GM18520 (cell line): ENCODE measurements at regions not wholly inside any gene's neighbourhood (a gene's known extent, or its start where the extent isn't known, plus 50 kb on each side); places are given as distances from the start of the nearest gene placed in this dataset.

Experiments
- ATAC-seq: cut with Tn5 transposase; IDR thresholded peaks from one replicate; pipeline ENCODE4 v1.9.1; 2021; ENCODE audit not compliant: unreplicated experiment

DNA sequence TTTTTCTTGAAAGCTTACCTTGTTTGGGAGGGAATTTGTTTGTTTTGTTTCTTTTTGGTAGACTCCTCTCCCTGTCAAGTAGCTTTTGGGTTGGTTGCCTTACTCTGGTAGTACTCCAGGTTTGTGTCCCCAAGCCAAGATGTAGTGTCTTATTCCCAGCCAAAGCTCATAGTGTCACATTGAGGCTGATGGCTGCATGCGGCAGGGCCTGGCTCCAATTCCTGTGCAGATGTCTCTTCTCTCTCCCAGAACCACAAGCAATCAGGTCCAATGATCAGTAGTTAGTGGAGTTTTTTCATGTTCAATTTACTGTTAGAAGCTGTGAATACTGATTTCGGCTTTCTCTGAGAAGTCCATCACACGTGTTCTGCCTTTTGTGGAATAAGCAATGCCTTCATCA lies 221.1 kb upstream of the THBS1 start:
- no peak for ATAC-seq

DNA sequence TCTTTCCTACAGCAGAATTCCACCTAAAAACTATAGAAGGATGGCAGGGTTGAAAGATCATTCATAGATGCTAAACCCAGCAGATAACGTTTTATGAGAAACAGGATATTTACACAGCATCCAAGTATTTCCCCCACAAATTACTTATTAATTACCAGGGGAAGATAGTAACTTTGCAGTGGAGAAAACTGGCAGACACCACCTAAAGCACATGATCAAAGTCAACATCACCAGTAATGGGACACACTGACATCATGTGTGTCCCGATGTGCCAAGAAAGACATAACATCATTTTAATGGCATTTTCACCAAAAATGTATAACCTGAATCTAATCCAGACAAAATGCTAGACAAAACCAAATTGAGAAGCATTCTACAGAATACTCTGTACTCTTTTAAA lies 220.4 kb upstream of the THBS1 start:
- no peak for ATAC-seq

DNA sequence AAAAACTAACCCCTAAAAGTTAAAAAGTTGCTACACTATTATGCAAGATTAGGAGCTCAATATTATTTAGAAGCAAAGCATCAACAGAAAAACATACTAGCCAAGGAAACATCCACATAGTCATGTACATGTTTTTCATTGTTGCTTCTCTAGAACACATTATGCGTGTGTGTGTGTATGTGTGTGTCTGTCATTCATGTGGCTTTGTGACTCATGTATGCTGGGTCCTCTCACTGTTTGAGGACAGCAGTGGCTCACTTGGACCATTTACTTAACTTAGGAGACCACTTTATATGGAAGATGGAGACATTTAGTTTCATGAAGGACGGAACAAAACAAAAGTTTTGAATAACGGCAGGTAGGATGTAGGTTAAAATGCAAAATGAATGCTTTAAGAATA lies 219.4 kb upstream of the THBS1 start:
- ATAC-seq: no peak

DNA sequence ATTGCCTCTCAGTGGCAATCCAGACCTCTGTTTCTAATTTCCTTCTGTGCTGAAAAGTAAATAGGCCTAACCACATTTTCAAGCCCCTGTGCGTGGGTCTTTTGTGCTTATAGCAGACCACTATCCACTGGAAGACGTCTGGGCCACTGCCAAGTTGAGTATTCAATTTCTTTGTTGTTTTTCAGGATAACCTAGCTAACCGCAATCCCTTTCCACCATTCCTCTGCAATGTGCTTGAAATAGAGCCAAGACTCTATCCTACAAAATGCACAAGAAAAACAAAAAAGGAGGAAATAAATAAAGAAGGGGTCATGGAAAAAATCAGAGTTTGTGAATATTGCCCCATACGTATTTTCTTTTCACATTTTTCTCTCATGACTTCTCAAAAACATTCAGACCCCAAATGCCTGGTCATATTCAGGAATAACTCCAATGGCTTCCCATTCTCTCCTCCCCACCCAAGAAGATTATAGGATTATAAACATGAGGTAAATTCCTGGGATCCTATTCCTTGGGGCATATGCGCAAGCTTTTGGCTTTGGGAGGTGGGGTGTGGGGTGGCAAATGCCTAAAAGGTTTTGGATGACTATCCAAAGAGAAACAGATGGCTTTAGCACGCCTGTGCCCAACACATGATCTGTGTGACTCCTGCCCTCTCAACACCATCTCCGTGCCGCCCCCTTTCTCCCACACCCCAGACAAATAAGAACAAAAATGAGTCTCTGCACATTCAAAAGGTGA lies 217.9 kb upstream of the THBS1 start:
- no peak for ATAC-seq

DNA sequence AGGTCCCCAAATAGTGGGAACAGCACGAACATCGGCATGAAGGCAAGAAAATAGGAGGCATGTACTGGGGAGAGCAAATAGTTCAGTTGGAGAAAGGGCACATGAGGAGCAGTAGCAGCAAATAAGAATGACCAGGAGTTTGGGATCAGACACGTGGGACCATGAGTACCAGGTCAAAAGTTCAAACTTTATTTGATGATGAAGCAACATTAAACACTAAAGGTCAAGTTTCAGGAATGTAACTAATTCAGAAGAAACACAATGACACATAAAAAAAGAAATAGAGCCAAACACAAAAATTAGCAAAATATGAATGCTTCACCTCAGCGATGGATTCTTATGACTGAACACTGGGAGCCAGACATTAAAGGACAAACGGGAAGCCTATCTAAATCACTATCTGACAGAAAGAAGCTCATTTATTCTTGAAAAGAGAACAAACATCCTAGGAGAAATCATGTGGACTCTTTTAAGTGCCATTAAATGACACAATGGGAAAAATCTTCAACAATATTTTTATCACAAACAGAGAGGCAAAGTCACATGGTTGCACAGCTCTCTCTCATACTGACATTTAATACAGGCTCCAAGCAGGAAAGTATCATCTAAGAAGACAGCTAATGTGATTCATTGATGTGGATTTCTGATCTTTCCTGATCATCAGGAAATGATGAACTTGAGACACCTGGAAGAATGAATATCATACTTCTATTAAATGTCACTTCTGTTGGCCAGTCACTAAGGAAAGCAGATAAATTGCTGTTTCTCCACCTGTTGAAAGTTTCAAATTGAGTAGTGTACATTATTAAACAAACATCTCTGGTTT lies 216.9 kb upstream of the THBS1 start:
- ATAC-seq: no peak

DNA sequence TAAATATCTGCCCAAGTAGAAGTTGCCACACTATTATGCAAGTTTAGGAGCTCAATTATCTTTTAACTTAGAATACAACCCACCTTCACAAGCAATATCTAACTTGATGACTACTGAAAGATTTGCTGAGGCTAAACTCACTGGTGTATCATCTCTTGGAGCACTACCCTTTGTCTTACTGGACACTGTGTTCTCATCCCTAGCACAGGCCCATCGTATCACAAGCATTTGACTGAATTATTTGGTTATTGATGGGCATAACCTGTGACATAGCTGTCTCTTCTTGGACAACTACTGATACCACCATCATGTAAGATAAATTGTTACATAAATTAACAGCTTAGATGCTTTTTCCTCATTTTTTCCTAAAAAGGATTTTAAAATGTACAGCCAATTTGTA lies 216.2 kb upstream of the THBS1 start:
- no peak for ATAC-seq

DNA sequence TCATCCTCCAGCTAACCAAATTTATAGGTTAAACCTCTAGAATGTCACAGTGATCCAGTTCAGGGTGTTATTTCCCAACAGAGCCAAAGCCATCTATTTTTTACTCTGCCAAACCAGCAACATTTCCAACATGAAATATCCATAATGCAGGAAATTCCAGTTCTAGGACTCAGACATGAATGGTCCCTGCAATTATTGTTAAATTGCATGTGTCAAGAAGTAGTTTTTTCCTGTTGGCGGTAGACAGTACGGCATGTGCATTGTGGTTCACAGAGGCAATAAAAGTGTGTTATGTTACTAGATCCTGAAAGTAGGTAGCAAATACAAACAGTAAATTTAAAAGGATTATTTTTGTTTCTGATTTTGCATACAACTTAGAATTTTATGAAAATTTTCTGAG lies 215.7 kb upstream of the THBS1 start:
- no peak for ATAC-seq

DNA sequence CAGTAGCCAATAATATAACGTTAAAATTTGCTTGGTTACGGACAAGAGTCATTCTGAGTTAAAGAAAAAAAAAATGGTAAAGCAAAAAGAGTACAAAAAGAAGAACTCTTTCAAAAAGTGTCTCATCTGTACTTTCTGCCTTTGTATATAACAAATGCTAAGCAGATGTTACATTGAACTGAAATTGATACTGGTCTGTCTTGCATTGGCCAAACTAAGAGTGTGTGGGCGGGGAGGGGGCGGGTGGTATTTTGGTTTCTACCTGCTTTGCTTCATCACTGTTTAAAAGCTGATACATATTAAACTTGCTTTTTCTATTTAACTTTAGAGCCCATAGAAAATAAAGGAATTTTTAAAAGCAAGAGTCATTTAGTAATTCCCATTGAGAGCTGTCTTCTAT lies 215.0 kb upstream of the THBS1 start:
- no peak for ATAC-seq

DNA sequence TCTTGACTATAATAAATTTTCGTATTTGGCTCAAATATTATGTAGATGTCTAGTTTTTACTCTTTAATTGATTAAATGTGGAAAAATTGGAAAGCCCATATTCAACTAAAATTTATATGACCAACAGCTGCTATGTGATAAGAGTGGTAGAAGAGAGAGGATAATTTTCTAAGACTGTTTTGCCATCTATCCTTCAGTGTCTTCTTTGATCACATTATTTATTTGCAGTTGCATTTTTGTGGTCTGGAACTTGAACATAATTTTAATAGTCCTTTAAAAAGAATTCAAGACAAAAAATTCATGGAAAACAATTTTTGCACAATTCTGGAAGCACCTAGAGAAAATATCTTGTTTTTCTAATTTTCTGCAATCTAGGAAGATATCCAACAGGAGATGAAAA lies 213.3 kb upstream of the THBS1 start:
- ATAC-seq: no peak

DNA sequence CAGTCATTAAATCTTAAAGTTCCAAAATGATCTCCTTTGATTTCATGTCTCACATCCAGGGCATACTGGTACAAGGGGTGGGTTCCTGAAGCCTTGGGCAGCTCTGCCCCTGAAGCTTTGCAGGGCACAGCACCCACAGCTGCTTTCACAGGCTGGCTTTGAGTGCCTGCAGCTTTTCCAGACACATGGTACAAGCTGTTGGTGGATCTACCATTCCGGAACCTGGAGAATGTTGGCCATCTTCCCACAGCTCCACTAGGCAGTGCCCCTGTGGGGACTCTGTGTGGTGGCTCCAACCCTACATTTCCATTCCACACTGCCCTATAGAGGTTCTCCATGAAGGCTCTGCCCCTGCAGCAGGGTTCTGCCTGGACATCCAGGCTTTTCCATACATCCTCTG lies 211.1 kb upstream of the THBS1 start:
- ATAC-seq: no peak

DNA sequence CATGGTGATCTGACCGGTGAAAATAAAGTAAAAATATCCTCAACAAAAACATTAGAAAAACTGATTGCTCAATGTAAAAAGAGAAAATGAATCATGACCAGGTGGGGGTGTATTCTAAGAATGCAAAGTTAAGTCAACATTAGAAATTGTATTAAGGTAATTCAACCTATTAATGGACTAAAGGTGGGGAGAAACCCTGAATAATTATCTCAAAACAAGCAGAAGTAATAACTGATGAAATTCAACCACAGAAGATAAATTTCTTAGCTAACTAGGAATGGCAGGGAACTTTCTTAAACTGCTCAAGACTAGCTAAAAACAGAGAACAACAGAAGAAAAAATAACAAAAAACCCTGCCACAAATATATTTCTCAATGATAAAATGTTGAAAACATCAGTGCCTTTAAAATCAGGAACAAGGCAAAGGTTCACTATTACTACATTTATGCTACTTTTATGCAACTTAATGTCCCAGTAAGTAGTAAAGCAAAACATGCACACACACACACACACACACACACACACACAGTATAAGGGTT lies 204.4 kb upstream of the THBS1 start:
- no peak for ATAC-seq

DNA sequence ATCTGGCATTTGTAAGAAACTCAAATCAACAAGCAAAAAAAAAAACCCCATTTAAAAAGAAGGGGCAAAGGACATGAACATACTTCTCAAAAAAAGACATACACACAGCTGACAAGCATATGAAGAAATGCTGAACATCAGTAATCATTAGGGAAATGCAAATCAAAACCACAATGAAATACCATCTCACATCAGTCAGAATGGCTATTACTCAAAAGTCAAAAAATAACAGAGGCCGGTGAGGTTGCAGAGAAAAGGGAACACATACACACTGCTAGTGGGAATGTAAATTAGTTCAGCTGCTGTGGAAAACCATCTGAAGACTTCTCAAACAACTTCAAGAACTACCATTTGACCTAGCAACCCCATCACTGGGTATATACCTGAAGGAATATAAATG lies 199.4 kb upstream of the THBS1 start:
- ATAC-seq: peak; percentile 80

DNA sequence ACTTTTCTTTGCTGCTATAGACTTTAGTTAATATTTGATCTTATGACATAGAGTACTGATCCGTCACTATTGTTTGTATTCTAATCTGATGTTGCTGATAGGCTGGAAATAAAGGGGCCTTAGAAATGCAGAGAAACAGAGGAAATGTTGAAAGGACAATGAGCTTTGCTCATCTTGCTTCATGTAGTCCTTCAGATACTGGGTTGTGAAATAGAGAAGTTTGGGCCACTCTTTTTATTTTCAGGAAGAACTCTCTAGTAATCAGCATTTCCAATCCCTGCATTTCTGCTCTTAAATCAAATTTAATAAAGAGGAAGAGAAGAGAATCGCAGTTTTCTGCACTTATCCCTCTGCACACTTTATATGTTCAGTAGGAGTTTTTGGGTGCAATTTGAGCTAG lies 192.8 kb upstream of the THBS1 start:
- no peak for ATAC-seq

DNA sequence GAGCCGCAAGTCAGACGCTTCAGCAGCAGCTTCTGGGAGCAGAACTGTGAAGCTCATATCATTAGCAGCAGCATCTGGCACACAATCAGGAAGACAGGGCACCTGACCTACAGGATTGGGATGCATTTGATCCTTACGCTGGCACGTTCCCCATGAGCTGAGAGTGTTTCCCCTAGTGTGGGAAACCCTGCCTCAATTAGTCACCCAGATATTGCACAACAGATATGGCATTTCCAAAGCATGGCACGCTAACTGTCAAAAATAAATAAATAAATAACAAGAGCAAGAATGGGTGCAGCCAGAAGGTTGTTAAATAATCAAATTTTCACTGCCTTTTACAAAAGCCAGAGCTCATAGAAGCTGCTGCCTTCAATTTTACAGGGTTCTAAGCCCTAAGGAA lies 189.6 kb upstream of the THBS1 start:
- ATAC-seq: no peak

DNA sequence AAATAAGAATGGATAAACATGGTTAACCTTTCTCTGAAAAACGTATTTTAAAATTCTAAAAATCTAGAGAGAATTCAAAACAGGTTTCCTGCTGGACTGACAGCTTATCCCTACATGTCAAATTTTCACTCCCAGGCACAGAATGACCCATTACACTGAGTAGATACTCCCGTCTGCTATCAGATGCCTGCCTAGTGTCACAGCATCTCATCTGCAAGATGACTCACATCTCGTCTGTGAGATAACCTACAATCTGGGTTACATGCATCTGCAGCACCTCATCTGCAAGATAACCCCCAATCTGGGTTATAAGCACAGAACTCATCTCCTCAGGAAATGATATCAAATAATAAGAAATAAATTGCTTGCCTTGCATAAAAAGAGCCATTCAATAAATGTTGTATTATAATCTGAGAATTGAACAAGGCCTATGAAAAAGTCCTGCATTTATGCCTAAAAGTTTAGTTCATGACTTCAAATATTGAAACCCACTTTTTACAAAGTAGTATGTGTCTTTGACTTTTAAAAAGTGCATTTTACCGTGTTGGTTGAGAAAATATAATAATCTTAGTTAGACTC lies 188.3 kb upstream of the THBS1 start:
- ATAC-seq: no peak

DNA sequence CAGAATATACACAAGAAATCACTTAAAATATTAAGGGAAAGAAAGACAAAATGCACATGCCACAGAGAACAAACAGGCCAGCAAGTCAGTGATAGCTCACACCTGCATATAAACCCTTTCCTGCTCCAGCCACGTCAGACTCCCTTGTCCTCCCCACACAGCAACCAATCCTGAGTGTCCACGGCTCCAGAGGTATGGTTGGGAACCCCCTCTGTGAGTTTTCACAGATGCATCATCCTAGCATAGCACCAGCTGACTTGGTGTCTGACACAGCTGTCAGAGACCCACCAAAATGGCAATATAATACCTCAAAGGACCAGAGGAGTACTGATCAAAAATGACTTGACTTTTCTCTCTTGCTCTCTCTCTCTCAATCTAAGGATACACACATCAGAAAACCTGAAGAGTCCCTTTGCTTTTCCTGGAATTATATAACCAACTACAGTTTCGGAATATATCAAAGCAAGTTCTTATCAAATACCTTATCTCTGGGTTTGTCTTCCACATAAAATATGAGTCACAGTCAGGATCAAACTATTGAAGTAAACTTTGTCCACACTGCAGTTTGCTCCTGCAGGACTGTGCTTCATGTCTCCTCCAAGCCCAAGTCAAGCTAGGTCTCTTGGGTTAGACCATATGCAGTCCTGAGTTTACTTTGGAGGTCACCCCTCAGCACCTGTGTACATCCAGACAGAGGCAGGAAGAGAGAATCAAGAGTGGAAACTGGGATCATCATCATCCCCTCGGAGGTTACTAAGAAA lies 187.1 kb upstream of the THBS1 start:
- ATAC-seq: no peak

DNA sequence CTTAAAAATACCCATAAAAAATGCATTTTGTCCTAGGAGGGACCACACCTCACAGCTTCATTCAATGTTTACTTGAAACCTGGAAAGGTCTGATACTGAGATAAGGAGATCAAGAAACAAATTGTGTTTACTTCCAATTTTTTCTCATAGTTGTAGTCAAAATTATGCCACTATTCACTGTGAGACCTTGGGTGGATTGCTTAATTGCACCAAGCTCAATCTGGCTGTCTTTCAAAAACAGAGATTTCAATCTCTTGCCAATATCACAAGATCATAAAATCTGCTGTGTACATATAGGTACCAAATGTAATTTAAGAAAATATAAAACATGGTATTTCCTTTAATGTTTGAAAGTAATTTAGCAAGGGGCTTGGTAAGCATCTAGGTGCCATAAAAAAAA lies 186.4 kb upstream of the THBS1 start:
- no peak for ATAC-seq

DNA sequence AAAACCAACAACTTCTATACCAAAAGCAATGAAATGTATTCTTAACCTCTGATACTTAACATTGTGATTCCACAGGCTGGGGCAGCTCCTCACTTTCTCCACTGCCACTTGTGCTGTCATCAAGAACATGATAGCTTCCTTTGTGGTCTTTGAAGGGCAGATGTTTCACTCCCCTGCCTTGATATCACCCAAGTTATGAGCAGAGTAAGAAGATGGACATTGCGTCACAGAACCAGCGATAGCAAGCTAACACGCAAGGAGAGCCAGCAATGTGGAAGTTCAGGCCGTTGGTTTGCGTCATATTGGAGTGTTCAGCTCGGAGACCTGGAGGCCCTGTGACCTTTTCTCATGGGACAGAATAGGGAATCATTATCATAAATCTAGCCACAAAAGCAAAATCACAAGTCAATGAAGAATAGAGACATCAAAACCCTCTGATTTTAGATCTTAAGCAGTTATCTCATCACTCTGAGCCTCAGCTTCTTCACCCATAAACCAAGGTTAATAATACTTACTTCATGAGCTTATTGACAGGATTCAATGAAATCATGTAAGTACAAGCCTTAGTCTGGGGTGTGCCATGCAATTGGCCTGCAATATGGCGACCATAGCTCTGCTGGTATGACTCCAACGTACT lies 183.8 kb upstream of the THBS1 start:
- ATAC-seq: no peak

DNA sequence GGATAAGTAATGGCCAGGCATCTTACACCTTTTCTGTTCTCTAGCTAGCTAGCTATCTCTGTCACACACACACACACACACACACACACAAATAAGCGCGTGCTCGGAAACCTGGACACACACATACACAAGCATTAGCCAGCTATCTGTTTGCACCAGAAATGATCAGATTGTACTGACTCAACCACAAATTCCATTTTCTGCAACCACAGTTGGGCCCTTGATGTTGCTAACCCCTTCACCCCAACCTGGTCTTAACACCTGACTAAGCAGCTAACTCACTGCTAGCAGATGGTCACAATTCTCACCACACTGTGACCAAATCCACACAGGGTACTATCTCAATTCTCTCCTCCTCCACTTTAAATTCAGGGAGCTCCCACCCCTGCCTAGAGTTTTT lies 183.0 kb upstream of the THBS1 start:
- ATAC-seq: no peak

DNA sequence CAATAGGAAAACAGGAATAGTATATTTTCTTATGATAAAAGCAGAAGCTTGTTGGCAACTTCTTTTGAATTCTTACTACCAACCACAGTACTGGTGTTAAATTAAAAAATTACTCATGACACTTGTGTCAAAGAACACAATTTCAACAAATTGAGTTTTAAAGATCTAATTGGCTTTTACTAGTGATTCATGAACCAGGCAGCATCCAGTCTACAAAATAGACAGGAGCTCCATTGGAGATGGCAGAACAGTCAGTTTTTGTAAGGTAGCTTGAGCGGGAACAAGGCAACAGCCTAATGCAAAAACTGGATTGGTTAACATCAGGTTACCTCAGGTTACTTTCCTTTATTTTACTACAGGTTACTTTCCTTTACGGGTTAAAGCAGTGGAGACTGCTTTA lies 181.3 kb upstream of the THBS1 start:
- no peak for ATAC-seq

DNA sequence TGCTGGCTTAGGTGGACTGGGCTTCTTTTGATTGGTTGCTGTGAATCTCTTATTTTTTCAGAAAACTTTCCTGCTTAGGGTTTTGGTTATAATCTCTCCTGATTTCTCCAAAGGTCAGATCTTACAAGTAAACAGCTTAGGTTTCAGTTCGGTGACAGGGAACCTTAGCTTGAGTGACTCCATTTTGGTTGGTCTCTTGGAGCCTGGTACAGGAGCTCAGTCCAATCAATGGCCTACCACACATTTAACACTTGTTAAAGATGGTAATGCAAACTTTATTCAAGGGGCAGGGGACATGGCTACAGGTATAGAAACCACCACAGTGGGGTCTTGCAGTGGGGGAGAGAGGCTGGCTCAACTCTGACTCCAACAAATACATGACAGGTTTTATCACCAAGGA lies 180.9 kb upstream of the THBS1 start:
- no peak for ATAC-seq
